ENCODE measurements at regions not wholly inside any gene's neighbourhood (a gene's known extent, or its start where the extent isn't known, plus 50 kb on each side); places are given as distances from the start of the nearest gene placed in this dataset.

- no peak for DNase-seq (ENCODE audit: low spot score in 2 of 2)
- H3K27me3 ChIP-seq: no peaks in the 10 kb centered on the region
- TF ChIP-seq, protein P1, sequence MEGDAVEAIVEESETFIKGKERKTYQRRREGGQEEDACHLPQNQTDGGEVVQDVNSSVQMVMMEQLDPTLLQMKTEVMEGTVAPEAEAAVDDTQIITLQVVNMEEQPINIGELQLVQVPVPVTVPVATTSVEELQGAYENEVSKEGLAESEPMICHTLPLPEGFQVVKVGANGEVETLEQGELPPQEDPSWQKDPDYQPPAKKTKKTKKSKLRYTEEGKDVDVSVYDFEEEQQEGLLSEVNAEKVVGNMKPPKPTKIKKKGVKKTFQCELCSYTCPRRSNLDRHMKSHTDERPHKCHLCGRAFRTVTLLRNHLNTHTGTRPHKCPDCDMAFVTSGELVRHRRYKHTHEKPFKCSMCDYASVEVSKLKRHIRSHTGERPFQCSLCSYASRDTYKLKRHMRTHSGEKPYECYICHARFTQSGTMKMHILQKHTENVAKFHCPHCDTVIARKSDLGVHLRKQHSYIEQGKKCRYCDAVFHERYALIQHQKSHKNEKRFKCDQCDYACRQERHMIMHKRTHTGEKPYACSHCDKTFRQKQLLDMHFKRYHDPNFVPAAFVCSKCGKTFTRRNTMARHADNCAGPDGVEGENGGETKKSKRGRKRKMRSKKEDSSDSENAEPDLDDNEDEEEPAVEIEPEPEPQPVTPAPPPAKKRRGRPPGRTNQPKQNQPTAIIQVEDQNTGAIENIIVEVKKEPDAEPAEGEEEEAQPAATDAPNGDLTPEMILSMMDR (IDR thresholded peaks at IDR 0.05): no peak
- no peaks in the 10 kb centered on the region for H3K4me1 ChIP-seq
- intact Hi-C loops (cut with DNase I): no loop called here
- no peak overlapping the region for H3K4me3 ChIP-seq
- H3K36me3 ChIP-seq: no peaks in the 10 kb centered on the region
- no peaks in the 10 kb centered on the region for H3K9me3 ChIP-seq
- no peak overlapping the region for H3K27ac ChIP-seq
Measured at GRCh38 chr12:84807249-84807648, 105.3 kb downstream of the SLC6A15 start.

GRCh38 chr12:84805474-84805858 lies 107.1 kb downstream of the SLC6A15 start:
- H3K36me3 ChIP-seq: no peaks in the 10 kb centered on the region
- DNase-seq (ENCODE audit: low spot score in 2 of 2): no peak
- H3K27ac ChIP-seq: no peak overlapping the region
- H3K4me1 ChIP-seq: no peaks in the 10 kb centered on the region
- H3K27me3 ChIP-seq: no peaks in the 10 kb centered on the region
- H3K9me3 ChIP-seq: no peaks in the 10 kb centered on the region
- intact Hi-C loops (cut with DNase I): no loop called here
- TF ChIP-seq, protein P1 (IDR thresholded peaks at IDR 0.05): no peak
- no peak overlapping the region for H3K4me3 ChIP-seq

DNA sequence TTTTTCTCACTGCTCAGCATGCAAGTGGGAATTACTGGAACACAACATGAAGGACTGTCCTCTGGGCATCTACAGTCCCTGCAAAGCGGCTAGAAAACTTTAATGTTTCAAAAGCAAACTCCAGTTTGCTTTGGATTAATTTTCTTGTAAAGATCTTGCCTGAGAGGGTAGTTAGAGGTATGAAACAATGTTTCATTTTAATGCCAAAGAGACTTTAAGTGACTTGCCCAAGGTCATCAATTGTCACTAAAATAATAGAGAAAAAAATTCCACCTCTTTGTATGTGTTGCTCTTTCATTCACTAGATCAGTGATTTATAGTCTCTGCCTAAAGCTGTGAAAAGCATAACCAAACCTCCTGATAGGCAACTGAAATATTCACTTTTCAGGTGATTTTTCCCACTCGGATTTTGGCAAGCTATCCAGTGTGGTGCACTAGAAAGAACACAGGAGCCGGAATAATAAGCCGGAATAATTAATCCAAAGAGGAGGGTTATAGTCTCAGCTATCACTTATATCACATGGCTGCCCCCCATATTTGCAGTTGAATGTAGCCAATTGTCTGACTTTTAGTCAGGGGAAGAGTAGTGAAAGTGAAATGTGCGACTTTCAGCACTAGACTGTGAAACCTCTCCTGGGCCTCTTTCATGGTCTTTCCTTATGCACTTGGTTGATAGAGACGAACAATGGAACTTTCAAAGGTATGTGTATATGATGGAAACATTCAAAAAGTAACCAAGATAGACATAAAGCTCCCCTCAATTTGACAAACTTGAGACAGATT lies 107.7 kb downstream of the SLC6A15 start:
- Histone ChIP-seq H3K36me3 (no peaks in the 10 kb centered on the region), H3K4me3 (no peak overlapping the region), H3K27ac (no peak overlapping the region), H3K4me1 (no peaks in the 10 kb centered on the region), H3K27me3 (no peaks in the 10 kb centered on the region), H3K9me3 (no peaks in the 10 kb centered on the region)
- DNase-seq (ENCODE audit: low spot score in 2 of 2): no peak
- intact Hi-C loops (cut with DNase I): no loop called here
- TF ChIP-seq, protein P1 (IDR thresholded peaks at IDR 0.05): no peak

GRCh38 chr12:84803661-84804060 lies 108.9 kb downstream of the SLC6A15 start:
- Histone ChIP-seq H3K27me3 (no peaks in the 10 kb centered on the region), H3K4me3 (no peak overlapping the region), H3K9me3 (no peaks in the 10 kb centered on the region), H3K27ac (no peak overlapping the region), H3K36me3 (no peaks in the 10 kb centered on the region), H3K4me1 (no peaks in the 10 kb centered on the region)
- TF ChIP-seq, protein P1 (IDR thresholded peaks at IDR 0.05): no peak
- intact Hi-C loops (cut with DNase I): no loop called here
- DNase-seq (ENCODE audit: low spot score in 2 of 2): no peak

- no peak overlapping the region for H3K27ac ChIP-seq
- H3K36me3 ChIP-seq: no peaks in the 10 kb centered on the region
- no peaks in the 10 kb centered on the region for H3K4me1 ChIP-seq
- H3K27me3 ChIP-seq: no peaks in the 10 kb centered on the region
- H3K4me3 ChIP-seq: no peak overlapping the region
- no peaks in the 10 kb centered on the region for H3K9me3 ChIP-seq
- intact Hi-C loops (cut with DNase I): no loop called here
- TF ChIP-seq, protein P1 (IDR thresholded peaks at IDR 0.05): no peak
- DNase-seq (ENCODE audit: low spot score in 2 of 2): no peak
Measured at GRCh38 chr12:84802161-84802560, 110.4 kb downstream of the SLC6A15 start.

All from ascending aorta (tissue), 2 donors.